H1 (cell line): ENCODE measurements at regions not wholly inside any gene's neighbourhood (a gene's known extent, or its start where the extent isn't known, plus 50 kb on each side); places are given as distances from the start of the nearest gene placed in this dataset.

Experiments
- CTCF ChIA-PET: fragments of 300-600 bp; sonication (Branson Sonifier 250); formaldehyde crosslinking; loops from one replicate; lab custom pipeline; 2021; ENCODE audit not compliant: partially characterized antibody; lab: Charles Lee
- POLR2A ChIA-PET: fragments of 300-600 bp; sonication (Branson Sonifier 250); formaldehyde crosslinking; loops from one replicate; lab custom pipeline; 2021; ENCODE audit warnings: inconsistent platforms; ENCODE audit not compliant: partially characterized antibody; lab: Charles Lee
- DNase-seq, 2 experiments: peaks; one replicate each; pipeline versions ENCODE4 v3.0.0 to v3.0.0-alpha.2; 2010 to 2022; ENCODE audit warnings: low spot score in 2 of 2, low read depth in 1 of 2, mixed read lengths in 1 of 2
- FAIRE-seq: peaks from 2 replicates; lab custom pipeline; 2011; peaks lifted over from hg19 to GRCh38; lab: Jason Lieb, UNC
- H2AFZ ChIP-seq: 2 replicates; pipeline ENCODE4 v1.8.1; 2012; ENCODE audit warnings: low read length, inconsistent platforms
- H2AK5ac ChIP-seq: 2 replicates; pipeline ENCODE4 v1.6.1; 2013; ENCODE audit warnings: low read depth, low read length
- H2BK120ac ChIP-seq: replicated peaks from 2 replicates; pipeline ENCODE3; 2013; ENCODE audit warnings: low read depth, low read length, inconsistent platforms
- H2BK12ac ChIP-seq: 2 replicates; pipeline ENCODE4 v1.6.1; 2013; ENCODE audit warnings: low read depth, low read length
- H2BK15ac ChIP-seq: 2 replicates; pipeline ENCODE4 v1.6.1; 2013; ENCODE audit warnings: low read length
- H2BK20ac ChIP-seq: 2 replicates; pipeline ENCODE4 v1.6.1; 2013; ENCODE audit warnings: low read length
- H2BK5ac ChIP-seq: 2 replicates; pipeline ENCODE4 v1.6.1; 2013; ENCODE audit warnings: low read depth, low read length
- H3K14ac ChIP-seq: 2 replicates; pipeline ENCODE4 v1.6.1; 2013; ENCODE audit warnings: inconsistent platforms; ENCODE audit not compliant: insufficient read length
- H3K18ac ChIP-seq: 2 replicates; pipeline ENCODE4 v1.6.1; 2013; ENCODE audit warnings: low read length; ENCODE audit errors: extremely low read depth
- H3K23ac ChIP-seq: 2 replicates; pipeline ENCODE4 v1.6.1; 2013; ENCODE audit warnings: inconsistent platforms; ENCODE audit not compliant: insufficient read length
- H3K23me2 ChIP-seq: 2 replicates; pipeline ENCODE4 v1.6.1; 2013; ENCODE audit warnings: low read depth, low read length
- H3K27ac ChIP-seq: 2 replicates; pipeline ENCODE4 v1.6.1; 2011; ENCODE audit warnings: low read depth, low read length, inconsistent platforms
- H3K27me3 ChIP-seq, 4 experiments: replicated peaks in 1 of 4; 1 replicate in 1 of 4; 2 replicates in 3 of 4; pipeline versions ENCODE4 v1.6.1 to v1.8.1; 2011 to 2013; ENCODE audit warnings: low read length in 3 of 4, mild to moderate bottlenecking in 3 of 4, inconsistent platforms in 2 of 4, mixed read lengths in 2 of 4, moderate library complexity in 1 of 4; ENCODE audit not compliant: control insufficient read depth in 3 of 4, insufficient read depth in 3 of 4; ENCODE audit errors: extremely low read depth in 1 of 4
- H3K36me3 ChIP-seq, 4 experiments: 2 replicates each; pipeline versions ENCODE4 v1.6.1 to v1.8.1; 2011 to 2013; ENCODE audit warnings: mild to moderate bottlenecking in 4 of 4, low read length in 3 of 4, moderate library complexity in 2 of 4, control low read depth in 1 of 4, inconsistent platforms in 1 of 4; ENCODE audit not compliant: insufficient read depth in 4 of 4, control insufficient read depth in 2 of 4
- H3K4ac ChIP-seq: replicated peaks from 2 replicates; pipeline ENCODE3; 2013; ENCODE audit warnings: low read length, low read depth, mixed read lengths, inconsistent platforms; ENCODE audit not compliant: insufficient read length
- H3K4me1 ChIP-seq, 4 experiments: replicated peaks in 1 of 4; 1 replicate in 1 of 4; 2 replicates in 3 of 4; pipeline versions ENCODE4 v1.6.1 to v1.8.1; 2011 to 2013; ENCODE audit warnings: low read length in 3 of 4, inconsistent platforms in 2 of 4, mixed read lengths in 1 of 4; ENCODE audit not compliant: insufficient read depth in 4 of 4, control insufficient read depth in 3 of 4
- H3K4me2 ChIP-seq, 2 experiments: 2 replicates each; pipeline versions ENCODE4 v1.6.1 to v1.8.1; 2011 to 2013; ENCODE audit warnings: low read depth in 2 of 2, low read length in 2 of 2, control low read depth in 1 of 2, inconsistent platforms in 1 of 2, mild to moderate bottlenecking in 1 of 2; ENCODE audit not compliant: insufficient read depth in 1 of 2
- H3K4me3 ChIP-seq, 4 experiments: fragments of 200-600, 300-600 bp in 1 of 4; sonication (generic), shearing (Covaris generic), sonication (Bioruptor Twin) in 1 of 4; 2 replicates each; pipeline versions ENCODE4 v1.5.1 to v1.8.1; 2011 to 2016; ENCODE audit warnings: low read length in 4 of 4, low read depth in 3 of 4, control low read depth in 2 of 4, inconsistent platforms in 2 of 4, mild to moderate bottlenecking in 2 of 4, mixed read lengths in 1 of 4, moderate library complexity in 1 of 4; ENCODE audit not compliant: insufficient read depth in 2 of 4; ENCODE audit errors: extremely low read depth in 1 of 4
- H3K56ac ChIP-seq: replicated peaks from 2 replicates; pipeline ENCODE3; 2013; ENCODE audit warnings: low read depth, mild to moderate bottlenecking, mixed read lengths, low read length, inconsistent platforms; ENCODE audit not compliant: insufficient read length
- H3K79me1 ChIP-seq: 2 replicates; pipeline ENCODE4 v1.6.1; 2013; ENCODE audit warnings: low read depth, low read length, control low read depth
- H3K79me2 ChIP-seq, 2 experiments: 2 replicates each; pipeline versions ENCODE4 v1.6.1 to v1.8.1; 2012 to 2013; ENCODE audit warnings: low read length in 2 of 2, mild to moderate bottlenecking in 2 of 2, inconsistent platforms in 1 of 2; ENCODE audit not compliant: insufficient read depth in 2 of 2, control insufficient read depth in 1 of 2
- H3K9ac ChIP-seq, 4 experiments: replicated peaks in 1 of 4; 1 replicate in 1 of 4; 2 replicates in 3 of 4; pipeline versions ENCODE4 v1.6.1 to v1.8.1; 2011 to 2013; ENCODE audit warnings: low read depth in 3 of 4, low read length in 3 of 4, control low read depth in 2 of 4, mild to moderate bottlenecking in 2 of 4, moderate library complexity in 2 of 4, inconsistent platforms in 1 of 4; ENCODE audit errors: extremely low read depth in 1 of 4
- H3K9me3 ChIP-seq, 2 experiments: 2 replicates each; pipeline versions ENCODE4 v1.6.1 to v1.8.1; 2012 to 2013; ENCODE audit warnings: mild to moderate bottlenecking in 2 of 2, moderate library complexity in 2 of 2, control low read depth in 1 of 2, inconsistent platforms in 1 of 2, low read depth in 1 of 2, low read length in 1 of 2, mixed read lengths in 1 of 2; ENCODE audit not compliant: insufficient read depth in 2 of 2
- H4K20me1 ChIP-seq, 2 experiments: replicated peaks in 1 of 2; 2 replicates each; pipeline versions ENCODE3 to v1.8.1; 2011 to 2013; ENCODE audit warnings: inconsistent platforms in 2 of 2, low read length in 2 of 2, mild to moderate bottlenecking in 1 of 2; ENCODE audit not compliant: insufficient read depth in 2 of 2, control insufficient read depth in 1 of 2
- H4K5ac ChIP-seq: 2 replicates; pipeline ENCODE4 v1.6.1; 2013; ENCODE audit warnings: low read length, low read depth, mixed read lengths, inconsistent platforms; ENCODE audit not compliant: insufficient read length
- H4K8ac ChIP-seq: 2 replicates; pipeline ENCODE4 v1.8.0; 2013; ENCODE audit warnings: mild to moderate bottlenecking, moderate library complexity, low read length, inconsistent platforms; ENCODE audit not compliant: insufficient read depth; ENCODE audit errors: extremely low read depth
- H4K91ac ChIP-seq: replicated peaks from 2 replicates; pipeline ENCODE3; 2013; ENCODE audit warnings: low read length, mixed read lengths, inconsistent platforms; ENCODE audit not compliant: insufficient read length
- CBX8 ChIP-seq: fragments of 300-800, 300-1000 bp; sonication (generic); IDR thresholded peaks from 2 replicates; pipeline ENCODE4 v1.7.1; 2016; ENCODE audit warnings: low read depth, low read length, borderline replicate concordance
- KDM4A ChIP-seq: IDR thresholded peaks from one replicate; pipeline ENCODE4 v1.7.1; 2012; ENCODE audit warnings: low read depth, mild to moderate bottlenecking, moderate library complexity, low read length, inconsistent platforms; ENCODE audit not compliant: severe bottlenecking
- NANOG ChIP-seq: IDR thresholded peaks from 2 replicates; pipeline ENCODE4 v1.6.1; 2011; ENCODE audit warnings: low read length, low read depth, mild to moderate bottlenecking, inconsistent platforms; ENCODE audit not compliant: insufficient read depth, poor library complexity, severe bottlenecking
- SP4 ChIP-seq: IDR thresholded peaks from 2 replicates; pipeline ENCODE4 v1.6.1; 2012; ENCODE audit warnings: low read length, inconsistent platforms
- TBP ChIP-seq: IDR thresholded peaks from 2 replicates; pipeline ENCODE4 v1.6.1; 2011; ENCODE audit warnings: low read depth, low read length, improper control_type of control experiment
- WGBS, 2 experiments: shearing (Covaris generic) in 1 of 2; methylation state at CpG; one replicate each; pipeline versions ENCODE4 v1.1.6 to v1.1.7; 2013 to 2015; ENCODE audit warnings: low lambda C conversion rate in 2 of 2, mixed read lengths in 2 of 2, inconsistent platforms in 1 of 2, low coverage in 1 of 2, missing lambda C conversion rate in 1 of 2; ENCODE audit not compliant: insufficient replicate concordance in 2 of 2, insufficient coverage in 1 of 2, insufficient read length in 1 of 2; ENCODE audit errors: extremely low coverage in 1 of 2, missing lambda C conversion rate in 1 of 2; 5-methylcytosine and 5-hydroxymethylcytosine counted together

DNA sequence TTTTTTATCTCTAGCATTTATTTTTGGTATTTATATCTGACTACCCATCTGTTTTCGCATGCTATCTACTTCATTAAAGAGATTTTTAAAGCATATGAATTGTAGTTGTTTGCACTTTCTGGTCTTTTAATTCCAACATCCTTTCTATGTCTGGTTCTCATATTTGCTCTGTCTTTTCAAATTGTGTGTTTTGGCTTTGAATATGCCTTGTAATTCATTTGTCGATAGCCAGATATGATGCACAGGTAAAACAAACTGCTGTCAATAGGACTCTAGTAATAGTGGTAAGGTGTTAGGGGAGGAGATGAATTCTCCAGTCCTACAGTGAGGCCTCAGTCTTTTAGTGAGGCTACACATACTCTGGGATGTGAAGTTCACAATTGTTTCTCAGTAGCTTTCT, 530.8 kb upstream of the CCDC179 start:
- H3K23ac ChIP-seq = no peak overlapping the region
- FAIRE-seq (no peak), DNase-seq (no peak)
- no peak overlapping the region for H4K91ac ChIP-seq
- H2BK120ac ChIP-seq = no peak overlapping the region
- H2AK5ac ChIP-seq = no peak overlapping the region
- no peak overlapping the region for H3K56ac ChIP-seq
- no peak overlapping the region for H2BK15ac ChIP-seq
- H4K20me1 ChIP-seq = no peaks in the 10 kb centered on the region
- H3K9ac ChIP-seq = no peak overlapping the region
- no peaks in the 10 kb centered on the region for H3K79me2 ChIP-seq
- H3K79me1 ChIP-seq = no peaks in the 10 kb centered on the region
- no peak overlapping the region for H3K4me3 ChIP-seq
- H4K8ac ChIP-seq = no peak overlapping the region
- H3K9me3 ChIP-seq = no peaks in the 10 kb centered on the region
- no peak overlapping the region for H3K14ac ChIP-seq
- 0 out of 2 replicates have a peak overlapping the region, but pooled peaks have one; percentile 42 for H2AFZ ChIP-seq
- H3K18ac ChIP-seq = no peak overlapping the region
- TF ChIP-seq KDM4A = no peak
- no peak for TF ChIP-seq SP4
- no peak for TF ChIP-seq NANOG
- no peak for TF ChIP-seq CBX8
- TF ChIP-seq TBP = no peak
- H2BK12ac ChIP-seq = no peak overlapping the region
- H3K27ac ChIP-seq = no peak overlapping the region
- no peaks in the 10 kb centered on the region for H3K27me3 ChIP-seq
- POLR2A ChIA-PET = no interaction called here
- H3K36me3 ChIP-seq = no peaks in the 10 kb centered on the region
- no peak overlapping the region for H2BK20ac ChIP-seq
- WGBS, 2 experiments = 50% methylated on average over 2 of the region's 2 CpGs; no CpG with 5 or more reads in 1 of the 2 experiments
- H3K4ac ChIP-seq = no peak overlapping the region
- no peak overlapping the region for H2BK5ac ChIP-seq
- H3K4me1 ChIP-seq = no peaks in the 10 kb centered on the region
- CTCF ChIA-PET = no interaction called here
- H3K23me2 ChIP-seq = no peaks in the 10 kb centered on the region
- no peak overlapping the region for H3K4me2 ChIP-seq
- no peak overlapping the region for H4K5ac ChIP-seq
